SHP77 (cell line): ENCODE measurements at regions not wholly inside any gene's neighbourhood (a gene's known extent, or its start where the extent isn't known, plus 50 kb on each side); places are given as distances from the start of the nearest gene placed in this dataset.
A peak's percentile ranks its signal among the peaks of the same experiment; 100 is the strongest.
"Not testable (repeated sequence)": the region's sequence is repeated elsewhere in the genome, so short reads cannot be mapped to it uniquely, and the experiment has no call there.

Experiments used
- DNase-seq, 2 experiments: peaks; one replicate each; lab custom pipeline; 2025; lab: John Stamatoyannopoulos, UW

DNA sequence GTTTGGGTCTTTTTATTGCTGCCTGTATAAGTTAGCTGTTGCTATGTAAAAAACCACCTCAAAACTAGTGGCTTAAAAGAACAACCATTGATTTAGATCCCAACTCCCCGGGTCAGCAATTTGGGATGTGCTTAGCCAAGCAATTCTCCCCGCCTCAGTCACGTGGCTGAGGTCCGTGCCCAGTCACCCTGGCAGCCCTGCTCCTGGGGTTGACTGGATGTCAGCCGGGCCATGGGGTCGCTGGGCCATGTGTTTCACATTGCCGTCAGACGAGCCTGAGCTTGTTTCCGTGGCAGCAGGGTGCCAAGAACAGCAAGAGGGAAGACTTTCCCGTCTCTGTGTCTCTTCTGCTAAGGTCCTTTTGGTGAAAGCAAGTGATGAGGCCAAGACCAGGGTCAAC, 345.7 kb upstream of the FAT1 start:
- no peak for DNase-seq

DNA sequence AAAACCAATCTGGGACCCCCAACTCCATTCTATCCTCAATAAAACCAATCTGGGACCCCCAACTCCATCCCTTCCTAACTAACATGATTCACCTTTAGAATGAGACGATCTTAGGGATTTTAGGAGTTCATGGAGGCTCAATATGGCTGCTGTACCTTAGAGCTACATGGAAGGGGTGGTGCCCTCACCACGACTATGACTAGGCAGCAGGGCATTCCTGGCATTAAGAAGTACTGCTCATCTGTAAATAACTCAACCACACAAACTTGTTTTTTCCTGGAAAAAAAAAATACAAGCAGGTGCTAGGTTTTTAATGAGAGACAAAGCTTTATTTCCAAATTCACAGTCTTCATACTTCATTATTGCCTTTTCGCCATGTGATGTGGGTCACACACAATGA, 346.5 kb upstream of the FAT1 start:
- no peak for DNase-seq

DNA sequence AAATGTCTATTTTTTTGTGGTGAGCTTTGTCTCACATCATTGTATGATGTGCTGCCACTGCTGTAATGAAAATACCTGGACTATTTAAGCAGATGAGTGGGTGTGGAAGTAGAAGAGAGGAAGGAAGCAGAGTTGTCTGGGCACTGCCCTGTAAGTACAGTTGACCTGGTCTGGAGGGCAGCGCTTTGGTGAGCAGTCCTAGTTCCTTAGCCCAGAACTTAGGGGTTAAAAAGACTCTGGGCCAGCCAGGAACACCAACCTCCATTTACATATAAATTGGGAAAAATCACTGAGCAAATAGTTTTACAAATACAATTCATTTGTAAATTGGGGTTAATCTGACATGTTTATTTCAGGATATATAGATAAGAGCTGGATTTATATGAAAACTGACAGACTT, 347.1 kb upstream of the FAT1 start:
- no peak for DNase-seq

DNA sequence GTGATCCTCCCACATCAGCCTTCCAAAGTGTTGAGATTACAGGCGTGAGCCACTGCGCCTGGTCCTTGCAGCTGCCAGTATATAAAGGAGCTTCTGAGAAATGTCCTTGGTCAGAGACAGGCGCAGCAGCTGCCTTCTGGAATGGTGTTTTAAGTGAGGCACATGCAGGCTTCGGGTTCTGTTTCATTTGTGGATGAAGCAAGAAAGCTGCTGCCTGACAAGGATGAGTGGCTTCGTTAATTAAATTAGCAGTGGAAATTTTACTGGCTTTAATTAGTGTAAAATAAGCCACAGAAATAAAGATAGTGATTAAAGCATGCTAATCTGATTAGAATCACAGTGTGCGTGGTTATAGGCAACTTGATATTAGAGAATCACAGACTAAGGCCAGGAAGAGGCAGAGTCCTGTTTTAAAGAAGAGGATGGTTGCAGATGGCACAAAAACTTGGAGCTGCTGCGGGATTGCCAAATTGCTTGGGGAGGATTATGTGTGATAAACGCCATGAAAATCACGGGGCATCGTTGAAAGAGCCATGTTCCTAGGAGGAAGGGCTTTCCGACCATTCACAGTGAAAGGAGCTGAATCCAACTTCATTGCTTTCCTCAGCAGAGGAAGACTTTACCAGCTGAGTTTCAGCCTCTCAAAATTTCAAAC, 348.4 kb upstream of the FAT1 start:
- DNase-seq: peak; percentile 1 to 19

DNA sequence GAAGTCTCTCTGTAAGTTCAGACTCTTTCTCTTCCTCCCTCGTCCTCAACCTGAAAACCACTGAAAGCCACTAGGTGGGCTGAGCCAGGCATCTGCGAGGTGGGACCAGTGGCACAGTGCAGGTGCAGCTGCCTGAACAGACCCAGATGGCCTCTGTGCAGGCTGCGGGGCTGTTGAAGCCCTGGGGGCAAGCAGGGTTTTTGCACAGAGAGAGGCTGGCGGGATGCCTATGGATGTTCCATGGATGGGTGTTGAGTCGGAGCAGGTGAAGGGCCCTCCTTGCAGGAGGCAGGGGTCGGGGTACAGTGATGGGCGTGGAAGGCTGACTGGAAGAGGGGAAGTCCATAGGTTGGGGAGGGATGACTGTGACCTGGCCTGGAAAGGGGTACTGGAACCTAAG, 350.2 kb upstream of the FAT1 start:
- DNase-seq: no peak

DNA sequence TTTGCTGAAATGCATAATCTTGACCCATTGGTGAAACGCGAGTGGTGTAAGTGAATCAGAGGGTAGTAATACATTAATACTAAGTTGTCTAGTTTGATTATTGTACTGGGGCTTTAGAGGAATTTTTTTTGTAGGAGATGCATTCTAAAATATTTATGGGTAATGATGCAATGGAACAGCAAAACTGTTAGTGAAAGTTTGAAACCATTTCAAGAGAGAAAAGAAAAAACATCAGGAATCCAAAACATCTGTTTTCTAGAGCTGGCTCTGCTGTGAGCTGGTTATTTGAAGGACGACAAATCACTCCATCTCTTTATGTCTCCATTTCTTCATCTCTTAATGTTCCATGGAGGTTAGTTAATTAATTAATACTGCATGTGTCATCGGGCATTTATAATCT, 351.9 kb upstream of the FAT1 start:
- no peak for DNase-seq

DNA sequence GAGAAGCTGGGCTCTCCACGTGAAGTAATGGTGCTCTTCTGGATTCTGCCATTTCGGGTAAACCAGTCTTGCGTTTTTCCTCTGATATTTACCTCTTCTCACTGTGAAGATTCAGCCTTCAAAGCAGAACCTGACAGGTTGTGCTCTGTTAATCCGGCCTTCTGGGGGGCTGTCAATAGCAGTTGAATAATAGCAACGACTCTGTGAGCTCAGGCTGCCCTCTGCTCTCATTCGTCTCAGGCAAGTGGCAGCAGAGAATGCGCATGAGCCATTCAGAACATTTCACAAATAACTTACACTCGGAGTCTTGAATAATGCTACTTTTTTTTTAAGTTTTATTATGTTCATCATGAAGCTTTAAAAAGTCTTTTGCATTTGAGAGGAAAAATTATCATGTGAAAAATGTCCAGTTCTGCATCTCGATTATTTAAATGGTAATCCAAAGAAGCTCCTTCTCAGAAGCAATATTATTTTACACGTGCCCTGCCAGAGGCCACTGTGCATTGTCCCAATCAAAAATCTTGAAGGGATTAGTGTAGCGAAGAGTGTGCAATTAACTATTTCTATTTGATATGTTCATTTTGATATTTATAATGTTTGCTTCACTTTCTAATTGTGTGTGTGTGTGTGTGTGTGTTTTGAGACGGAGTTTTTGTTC, 354.2 kb upstream of the FAT1 start:
- no peak for DNase-seq

DNA sequence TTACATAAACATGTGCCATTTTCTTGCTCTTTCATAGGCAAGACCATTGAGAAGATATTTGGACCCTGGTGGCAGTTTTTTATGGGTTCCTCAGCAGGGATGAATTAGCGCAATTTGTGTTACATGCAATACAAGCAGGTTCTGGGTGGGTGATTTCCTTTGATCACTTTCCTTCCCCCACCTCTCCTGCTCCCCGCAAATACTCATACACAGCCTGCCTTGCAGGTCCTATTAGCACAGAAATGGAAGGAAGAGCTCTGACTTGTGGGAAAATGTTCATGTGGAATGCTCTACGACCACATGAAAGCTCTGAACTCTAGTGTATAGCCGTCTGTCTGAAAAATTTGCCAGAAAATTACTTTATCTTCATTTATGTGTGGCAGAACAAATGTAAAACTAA, 361.0 kb upstream of the FAT1 start:
- no peak for DNase-seq

DNA sequence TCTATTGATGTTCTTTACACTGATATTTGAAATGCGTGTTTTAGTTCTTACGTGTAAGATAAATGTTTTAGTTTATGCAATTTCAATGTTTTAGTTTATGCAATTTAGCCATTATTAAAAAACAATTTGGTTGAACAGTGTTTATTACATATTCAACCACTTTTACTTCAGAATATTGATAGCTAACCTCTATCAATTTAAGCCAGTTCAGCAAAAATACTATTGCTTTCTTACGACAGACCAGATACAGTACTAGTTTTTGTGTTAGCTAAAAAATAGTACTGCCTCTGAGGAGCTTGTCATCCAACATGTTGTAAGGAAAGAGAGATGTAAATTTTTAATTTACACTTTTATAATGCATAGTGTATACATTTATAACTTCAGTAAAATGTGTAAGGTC, 361.7 kb upstream of the FAT1 start:
- DNase-seq: no peak

DNA sequence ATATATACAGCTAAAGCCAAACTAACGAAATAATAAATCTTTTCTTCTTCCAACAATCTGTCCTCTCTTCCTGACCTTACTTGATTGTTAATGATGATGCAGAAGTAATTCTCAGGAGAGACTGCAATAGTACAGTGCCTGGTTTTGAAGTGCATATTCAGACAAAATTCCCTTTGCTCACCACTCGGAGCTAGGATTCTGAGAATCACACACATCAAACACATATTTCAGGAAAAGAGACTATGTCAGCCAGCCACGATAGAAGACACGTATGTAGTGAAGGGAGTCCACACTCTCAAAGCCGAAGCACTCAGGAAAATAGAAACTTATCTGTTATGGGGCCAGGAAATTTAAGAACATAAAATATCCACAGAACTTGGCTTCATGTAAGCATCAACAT, 362.5 kb upstream of the FAT1 start:
- DNase-seq: no peak

DNA sequence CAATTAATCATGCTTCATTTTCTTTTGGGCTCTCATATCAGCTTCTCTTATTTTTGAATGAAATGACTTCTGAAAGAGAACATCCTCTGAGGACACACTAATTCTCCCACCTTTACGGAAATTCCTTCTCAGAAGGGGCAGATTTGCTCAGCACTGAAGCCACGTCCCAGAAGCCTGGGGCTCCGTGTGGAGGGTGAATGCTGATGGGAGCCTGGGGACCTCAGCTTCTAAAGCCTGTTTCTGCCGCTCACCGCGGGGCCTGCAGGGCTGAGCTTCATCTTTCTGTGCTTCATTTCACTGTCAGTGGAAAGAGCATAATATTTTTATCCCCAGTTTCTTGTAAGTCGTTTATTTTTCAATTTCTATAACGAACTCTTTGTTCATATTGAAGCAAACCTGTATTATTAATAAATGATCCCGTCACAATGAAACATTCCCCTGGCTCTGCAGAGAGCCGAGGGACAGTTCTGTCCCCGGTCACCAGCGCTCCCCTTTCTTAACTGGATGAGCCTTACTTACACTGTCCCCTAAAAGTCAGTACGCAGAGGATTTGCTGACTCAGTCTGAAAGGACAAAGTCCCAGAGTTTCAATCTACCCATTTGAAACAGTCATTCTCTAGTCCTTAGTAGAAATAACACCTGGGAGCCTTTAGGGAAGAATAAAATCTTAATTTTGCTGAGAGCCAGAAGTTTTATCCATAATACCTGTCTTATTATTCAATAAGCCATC, 364.6 kb upstream of the FAT1 start:
- no peak for DNase-seq

DNA sequence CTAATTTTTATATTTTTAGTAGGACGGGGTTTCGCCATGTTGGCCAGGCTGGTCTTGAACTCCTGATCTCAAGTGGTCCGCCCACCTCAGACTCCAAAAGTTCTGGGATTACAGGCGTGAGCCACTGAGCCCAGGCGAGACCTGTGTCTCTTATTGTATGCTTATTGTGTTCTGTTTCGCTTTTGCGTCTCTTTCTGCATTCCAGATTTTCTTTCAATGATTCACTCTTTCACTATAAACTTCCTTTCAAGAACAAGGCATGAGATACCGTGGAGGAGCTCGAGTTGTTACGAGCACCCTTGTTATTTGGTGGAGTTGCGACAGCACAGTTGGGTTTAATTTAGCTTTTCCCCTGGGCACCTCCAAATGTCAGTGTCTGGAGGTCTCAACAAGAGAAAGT, 366.7 kb upstream of the FAT1 start:
- DNase-seq: no peak

DNA sequence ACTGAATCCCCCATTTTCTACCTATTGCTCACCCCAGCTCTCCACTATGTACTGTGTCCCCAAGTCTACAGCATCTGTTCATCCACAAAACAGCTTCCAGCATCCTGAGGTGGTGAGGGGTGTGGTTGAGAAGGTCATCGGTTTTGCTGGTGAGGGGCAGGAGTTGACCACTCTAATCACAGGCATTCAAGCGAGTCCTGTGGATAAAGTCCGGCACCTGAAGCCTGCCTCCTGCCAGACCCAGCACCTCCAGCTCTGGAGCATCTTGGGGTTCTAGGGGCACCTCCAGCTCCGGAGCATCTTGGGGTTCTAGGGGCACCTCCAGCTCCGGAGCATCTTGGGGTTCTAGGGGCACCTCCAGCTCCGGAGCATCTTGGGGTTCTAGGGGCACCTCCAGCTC, 367.2 kb upstream of the FAT1 start:
- DNase-seq: not testable (repeated sequence)

DNA sequence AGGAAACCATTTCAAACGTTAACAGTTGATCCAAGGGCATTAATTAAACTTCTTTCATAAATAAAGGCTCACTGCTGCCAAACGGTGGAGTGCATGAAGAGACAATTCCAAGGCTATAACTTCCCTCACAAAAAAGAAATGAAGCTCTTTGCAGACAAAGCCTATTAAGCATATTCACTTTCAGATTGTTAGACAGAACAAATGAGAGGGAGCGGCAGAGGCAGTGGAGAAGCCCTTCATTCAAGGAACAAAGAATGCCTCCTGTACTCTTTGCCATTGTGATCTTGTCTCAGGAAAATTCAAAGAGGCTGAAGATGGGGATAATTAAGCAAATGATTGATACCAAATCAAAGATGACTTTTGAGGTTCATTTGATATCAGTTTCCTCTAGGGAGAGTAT, 370.5 kb upstream of the FAT1 start:
- DNase-seq: no peak

DNA sequence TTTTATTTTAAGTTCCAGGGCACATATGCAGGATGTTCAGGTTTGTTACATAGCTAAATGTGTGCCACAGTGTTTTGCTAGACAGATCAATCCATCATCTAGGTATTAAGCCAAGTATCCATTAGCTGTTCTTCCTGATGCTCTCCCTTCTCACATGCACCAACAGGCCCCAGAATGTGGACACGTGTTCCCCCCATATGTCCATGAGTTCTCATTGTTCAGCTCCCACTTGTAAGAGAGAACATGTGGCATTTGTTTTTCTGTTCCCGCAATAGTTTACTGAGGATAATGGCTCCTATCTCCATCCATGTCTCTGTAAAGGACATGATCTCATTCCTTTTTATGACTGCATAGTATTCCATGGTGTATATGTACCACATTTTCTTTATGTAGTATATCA, 374.8 kb upstream of the FAT1 start:
- DNase-seq: no peak

DNA sequence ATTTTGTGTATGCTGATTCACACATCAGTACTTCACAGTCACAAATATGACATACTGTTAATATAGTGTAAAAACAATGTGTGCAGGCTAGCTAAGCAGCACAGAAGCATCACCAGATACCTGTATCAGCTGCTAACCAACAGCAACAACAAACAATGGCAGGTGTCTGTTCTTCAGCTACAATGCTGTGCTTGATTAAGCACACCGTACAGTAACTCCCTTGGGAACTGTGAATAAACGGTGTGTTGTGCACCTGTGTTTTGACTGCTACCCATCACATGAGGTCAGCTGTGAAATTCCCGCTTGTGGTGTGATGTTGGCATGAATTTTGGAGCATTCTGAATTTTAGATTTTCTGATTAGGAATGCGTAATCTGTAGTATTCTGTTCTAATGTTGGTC, 379.7 kb upstream of the FAT1 start:
- DNase-seq: peak; percentile 15 to 28

DNA sequence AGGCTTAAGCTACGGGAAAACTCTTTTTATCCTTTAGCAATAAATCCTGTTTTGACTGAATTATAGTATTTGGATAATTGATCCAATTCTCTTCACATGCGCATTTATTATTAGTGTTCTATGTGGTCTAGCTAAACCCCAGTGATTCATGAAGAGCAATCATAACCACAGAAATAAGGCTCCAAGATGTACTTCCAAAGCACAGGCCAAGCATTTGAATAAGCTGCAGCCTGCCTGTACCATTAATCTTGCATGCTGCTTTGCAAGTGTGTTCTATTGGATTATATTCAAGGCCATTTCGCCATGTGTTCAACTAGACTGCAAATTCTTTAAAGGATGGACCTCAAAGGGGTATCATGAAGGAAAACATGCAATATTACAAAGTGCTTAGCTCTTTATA, 385.2 kb upstream of the FAT1 start:
- DNase-seq: no peak

DNA sequence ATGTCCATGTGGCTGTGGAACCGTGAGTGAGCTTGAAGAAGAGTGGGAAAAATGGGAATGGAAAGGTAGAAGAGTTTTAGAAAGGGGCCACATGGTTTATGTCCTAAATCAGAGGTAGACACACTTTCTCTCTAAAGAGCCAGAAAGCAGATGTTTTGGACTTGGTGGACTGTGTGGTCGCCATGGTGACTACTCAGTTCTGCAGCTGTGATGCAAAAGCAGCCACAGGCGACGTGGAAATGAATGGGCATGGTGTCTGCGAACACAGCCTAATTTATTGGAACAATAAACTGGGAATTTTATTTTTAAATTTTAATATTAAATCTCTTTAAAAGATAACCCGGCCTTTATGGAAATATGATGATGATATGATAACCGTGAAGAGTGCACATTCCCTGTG, 386.0 kb upstream of the FAT1 start:
- no peak for DNase-seq

DNA sequence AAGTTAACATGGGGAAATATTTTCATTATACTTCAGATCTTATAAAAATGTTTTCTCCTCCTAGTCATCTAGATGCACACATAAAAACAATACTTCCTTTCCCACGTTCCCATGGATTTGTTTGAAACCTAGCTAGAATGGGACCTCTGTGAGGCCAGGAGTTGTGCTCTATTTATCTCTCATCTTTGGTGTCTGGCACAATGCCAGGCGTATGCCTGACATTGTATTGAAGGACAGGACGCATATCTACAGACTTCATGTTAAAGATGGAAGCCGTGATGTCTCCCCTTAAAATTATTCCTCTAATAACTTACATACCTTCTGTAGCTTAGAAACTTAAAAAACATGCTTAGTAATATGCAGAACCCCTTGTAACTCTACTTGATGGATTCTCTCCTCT, 394.5 kb upstream of the FAT1 start:
- DNase-seq: no peak

DNA sequence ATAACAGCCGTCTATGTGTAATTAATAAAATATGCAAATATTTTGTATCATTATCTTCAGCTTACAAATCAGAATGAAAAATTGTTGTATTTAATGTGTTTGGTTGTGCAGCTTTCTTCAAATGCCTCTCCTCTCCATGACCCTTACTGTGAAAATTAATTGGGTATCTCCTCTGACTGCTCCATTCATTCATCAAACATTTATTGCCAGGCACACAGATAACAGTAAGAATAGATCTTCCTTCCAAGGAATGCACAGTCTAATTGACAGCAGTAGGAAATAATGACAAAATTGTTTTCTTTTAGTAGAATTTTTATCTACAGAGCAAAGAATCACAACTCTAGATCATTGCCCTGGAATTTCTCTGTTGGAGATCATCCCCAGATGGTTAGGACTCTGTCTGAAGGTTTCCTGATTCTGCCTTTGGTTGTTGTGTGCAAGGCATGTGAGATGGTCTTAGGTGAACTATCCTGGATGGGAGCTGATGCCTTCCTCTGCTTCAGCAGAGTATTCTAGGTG, 395.0 kb upstream of the FAT1 start:
- DNase-seq: no peak

DNA sequence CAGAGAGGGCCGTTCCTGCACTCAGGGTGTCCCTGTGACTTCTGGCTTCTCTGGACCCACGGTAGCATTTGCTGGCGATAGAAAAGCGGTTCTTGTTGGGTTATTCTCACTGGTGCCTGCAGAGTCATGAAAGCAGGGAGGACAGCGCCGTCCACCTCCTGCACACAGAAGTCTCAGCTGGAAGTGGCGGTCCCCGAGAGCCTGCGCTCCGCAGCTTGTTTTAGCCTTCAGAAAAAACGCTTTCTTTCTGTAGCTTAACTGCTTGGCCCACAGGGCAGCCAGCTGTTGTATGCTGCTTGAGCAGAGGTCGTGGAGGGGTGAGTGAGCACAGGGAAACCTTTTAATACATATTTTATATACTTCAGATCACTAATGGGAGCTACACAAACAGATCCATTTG, 400.7 kb upstream of the FAT1 start:
- no peak for DNase-seq

DNA sequence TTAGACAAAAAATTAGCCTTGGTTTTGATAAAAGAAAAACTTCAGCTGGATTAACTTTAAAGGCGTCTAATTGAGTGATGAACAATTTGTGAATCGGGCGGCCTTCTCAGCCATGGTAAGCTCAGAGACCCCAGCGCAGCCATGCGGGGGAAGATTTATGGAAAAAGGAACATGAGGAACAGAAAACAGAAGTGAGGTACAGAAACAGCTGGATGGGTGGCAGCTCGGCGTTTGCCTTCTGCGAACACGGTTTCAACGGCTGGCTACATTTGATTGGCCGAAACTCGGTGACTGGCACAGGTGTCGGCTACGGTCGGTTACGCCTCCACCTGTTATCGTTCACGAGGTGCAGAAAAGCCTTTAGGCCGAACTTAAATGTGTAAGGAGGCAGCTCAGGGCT, 401.4 kb upstream of the FAT1 start:
- no peak for DNase-seq

DNA sequence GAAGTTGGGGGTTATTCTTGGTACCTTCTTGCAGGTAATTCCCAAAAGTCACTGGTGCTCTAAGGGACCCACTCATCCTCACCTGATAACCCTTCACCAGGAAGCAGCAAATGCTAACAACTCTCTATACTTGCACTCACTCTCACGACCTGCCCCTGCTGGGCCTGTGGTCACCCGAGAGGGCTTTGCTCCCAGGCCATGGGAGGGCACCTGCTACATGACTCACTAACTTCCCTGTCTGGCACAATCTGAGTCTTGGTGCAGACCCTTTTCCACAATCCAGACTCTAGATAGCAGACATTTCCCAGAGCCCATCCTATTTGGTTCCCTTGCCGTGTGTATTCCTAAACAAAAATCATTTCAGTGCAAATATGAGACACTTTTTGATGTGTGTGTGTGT, 403.8 kb upstream of the FAT1 start:
- no peak for DNase-seq
